ENCODE measurements at regions not wholly inside any gene's neighbourhood (a gene's known extent, or its start where the extent isn't known, plus 50 kb on each side); places are given as distances from the start of the nearest gene placed in this dataset.

DNA sequence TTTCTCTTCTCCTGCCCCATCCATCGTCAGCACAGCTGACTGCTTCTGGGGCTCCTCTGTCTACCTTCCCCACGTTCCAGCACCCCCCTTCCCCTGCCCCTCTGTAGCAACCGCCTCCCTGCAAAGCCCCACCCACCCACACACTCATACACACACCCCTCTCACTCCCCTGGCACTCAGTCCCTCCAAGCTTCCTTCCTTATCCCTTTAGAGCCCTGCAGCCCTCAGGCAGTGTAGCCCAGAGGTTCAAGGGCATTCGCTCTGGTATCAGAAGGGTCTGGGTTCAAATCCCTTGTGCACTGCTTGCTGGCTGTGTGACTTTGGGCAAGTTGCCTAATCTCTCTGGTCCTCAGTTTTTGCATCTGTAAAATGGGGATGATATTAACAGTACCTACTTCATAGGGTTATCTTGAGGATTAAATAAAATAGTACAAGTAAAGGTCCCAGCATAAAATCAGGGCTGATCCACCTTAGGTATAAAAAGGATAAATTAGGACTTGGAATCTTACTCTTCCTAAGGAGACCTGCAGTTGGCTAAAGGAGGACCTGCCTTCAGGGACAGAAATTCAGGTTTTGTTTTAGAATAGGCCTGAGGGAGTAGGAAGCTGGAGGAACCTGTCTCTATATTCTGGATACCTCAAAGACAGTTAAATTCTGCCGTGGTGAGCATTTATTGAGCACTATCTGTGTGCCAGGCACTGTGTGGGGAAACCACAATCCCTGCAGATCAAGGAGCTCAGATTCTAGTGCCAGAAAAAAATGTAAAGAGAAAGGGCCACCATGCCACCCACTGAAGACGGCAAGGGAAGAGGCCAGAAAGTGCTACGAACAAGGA is 94.1 kb downstream of the SNX5 start:
- TF ChIP-seq CTCF (IDR thresholded peaks at IDR 0.05) = no peak
- TF ChIP-seq EZH2 (IDR thresholded peaks at IDR 0.05; ENCODE audit: borderline replicate concordance, insufficient read depth, low read depth, low read length, poor library complexity, severe bottlenecking) = no peak
